T47D (cell line): ENCODE measurements at regions not wholly inside any gene's neighbourhood (a gene's known extent, or its start where the extent isn't known, plus 50 kb on each side); places are given as distances from the start of the nearest gene placed in this dataset.
"Not testable (repeated sequence)": the region's sequence is repeated elsewhere in the genome, so short reads cannot be mapped to it uniquely, and the experiment has no call there.

Source experiments
- DNase-seq, 2 experiments: peaks; one replicate each; pipeline versions ENCODE4 v3.0.0 to v3.0.0-alpha.2; 2011 to 2012; ENCODE audit warnings: low read depth in 1 of 2, low spot score in 1 of 2
- JUND ChIP-seq: IDR thresholded peaks from 2 replicates; pipeline ENCODE4 v1.6.1; 2012; ENCODE audit warnings: low read depth
- in situ Hi-C: cut with HindIII; loops from 2 replicates; pipeline ENCODE4 v1.10.0; 2016; ENCODE audit warnings: low sequenced_read_pairs, low pct_unique_long_range_greater_than_20kb

- in situ Hi-C loops: no loop called here
- no peak for TF ChIP-seq JUND
- no peak for DNase-seq
Measured at GRCh38 chrX:131441033-131441432, 102.8 kb upstream of the OR13H1 start.

GRCh38 chrX:131445955-131446354 is 97.9 kb upstream of the OR13H1 start:
- no peak for TF ChIP-seq JUND
- in situ Hi-C loops: no loop called here

GRCh38 chrX:131461855-131462254 is 82.0 kb upstream of the OR13H1 start:
- DNase-seq, in situ Hi-C loops: not testable (repeated sequence)

More at GRCh38 chrX:131445955-131446354, 97.9 kb upstream of the OR13H1 start:
- no peak for DNase-seq

GRCh38 chrX:131473809-131474208 is 70.1 kb upstream of the OR13H1 start:
- in situ Hi-C loops, DNase-seq: not testable (repeated sequence)

- in situ Hi-C loops: no loop called here
- no peak for TF ChIP-seq JUND
- DNase-seq: no peak
Measured at GRCh38 chrX:131477498-131477897, 66.4 kb upstream of the OR13H1 start.
